GM23338 (cell line): ENCODE measurements at regions not wholly inside any gene's neighbourhood (a gene's known extent, or its start where the extent isn't known, plus 50 kb on each side); places are given as distances from the start of the nearest gene placed in this dataset.

Source experiments
- ATAC-seq: fragments of 200-7000 bp; cut with Tn5 transposase; 3 replicates; pipeline ENCODE4 v1.9.1; 2020
- DNase-seq: peaks from one replicate; pipeline ENCODE4 v3.0.0-alpha.2; 2015; ENCODE audit warnings: low spot score
- H2AFZ ChIP-seq: fragments of 200-600 bp; sonication (generic); 2 replicates; pipeline ENCODE4 v1.8.0; 2016; ENCODE audit warnings: antibody characterized with exemption, mild to moderate bottlenecking, moderate library complexity
- H3F3A ChIP-seq: fragments of 200-600 bp; sonication (generic); replicated peaks from 2 replicates; pipeline ENCODE4 v1.8.0; 2017; ENCODE audit warnings: antibody characterized with exemption, mixed run types, low read depth
- H3K27ac ChIP-seq: fragments of 200-600 bp; sonication (generic); 2 replicates; pipeline ENCODE4 v1.6.1; 2016; ENCODE audit warnings: low read depth
- H3K27me3 ChIP-seq: fragments of 200-600 bp; sonication (generic); 2 replicates; pipeline ENCODE4 v1.8.0; 2016; ENCODE audit warnings: mild to moderate bottlenecking, mixed run types, moderate library complexity; ENCODE audit not compliant: insufficient read depth
- H3K36me3 ChIP-seq: fragments of 200-600 bp; sonication (generic); 2 replicates; pipeline ENCODE4 v1.8.0; 2016; ENCODE audit warnings: mild to moderate bottlenecking; ENCODE audit not compliant: insufficient read depth
- H3K4me1 ChIP-seq: fragments of 200-600 bp; sonication (generic); 2 replicates; pipeline ENCODE4 v1.8.0; 2016; ENCODE audit warnings: mild to moderate bottlenecking, moderate library complexity; ENCODE audit not compliant: insufficient read depth
- H3K4me2 ChIP-seq: fragments of 200-600 bp; sonication (generic); 2 replicates; pipeline ENCODE4 v1.7.1; 2017; ENCODE audit warnings: mixed run types
- H3K4me3 ChIP-seq: fragments of 200-600 bp; sonication (generic); 2 replicates; pipeline ENCODE4 v1.6.1; 2016; ENCODE audit warnings: mixed run types
- H3K79me2 ChIP-seq: fragments of 200-600 bp; sonication (generic); replicated peaks from 2 replicates; pipeline ENCODE4 v1.8.0; 2017; ENCODE audit warnings: mild to moderate bottlenecking; ENCODE audit not compliant: insufficient read depth
- H3K9me2 ChIP-seq: fragments of 200-600 bp; sonication (generic); 2 replicates; pipeline ENCODE4 v1.8.0; 2017; ENCODE audit not compliant: insufficient read depth
- H4K20me1 ChIP-seq: fragments of 200-600 bp; sonication (generic); replicated peaks from 2 replicates; pipeline ENCODE4 v1.8.0; 2017; ENCODE audit warnings: mild to moderate bottlenecking; ENCODE audit not compliant: insufficient read depth
- H3K27ac Mint-ChIP-seq: 2 replicates; pipeline ENCODE4 v1.8.0; 2020; ENCODE audit warnings: inconsistent platforms, mild to moderate bottlenecking, moderate library complexity, mixed read lengths
- H3K27me3 Mint-ChIP-seq: 3 replicates; pipeline ENCODE4 v1.8.0; 2022; ENCODE audit warnings: low read depth, mild to moderate bottlenecking, moderate library complexity, mixed read lengths, inconsistent platforms; ENCODE audit not compliant: insufficient read depth, poor library complexity
- H3K36me3 Mint-ChIP-seq: 3 replicates; pipeline ENCODE4 v1.8.0; 2021; ENCODE audit warnings: low read depth, mild to moderate bottlenecking, inconsistent platforms, moderate library complexity, mixed read lengths
- H3K4me1 Mint-ChIP-seq: 3 replicates; pipeline ENCODE4 v1.8.0; 2020; ENCODE audit warnings: mild to moderate bottlenecking, inconsistent platforms, mixed read lengths
- H3K4me3 Mint-ChIP-seq: 3 replicates; pipeline ENCODE4 v1.8.0; 2021; ENCODE audit warnings: moderate library complexity, mild to moderate bottlenecking, inconsistent platforms, mixed read lengths
- H3K9me3 Mint-ChIP-seq: 3 replicates; pipeline ENCODE4 v1.8.0; 2020; ENCODE audit warnings: moderate library complexity, mild to moderate bottlenecking, inconsistent platforms, mixed read lengths
- CREB1 ChIP-seq: fragments of 250-450 bp; sonication (Bioruptor Pico); IDR thresholded peaks from 2 replicates; pipeline ENCODE4 v1.5.0; 2020; ENCODE audit warnings: low read depth, mild to moderate bottlenecking, moderate library complexity
- CTCF ChIP-seq, 2 experiments: fragments of 200-600 bp in 1 of 2; sonication (generic) in 1 of 2; conservative IDR thresholded peaks; 2 replicates each; pipeline versions ENCODE4 v1.5.1 to v1.6.1; 2016 to 2017; ENCODE audit warnings: antibody characterized with exemption in 2 of 2, low read depth in 2 of 2, mild to moderate bottlenecking in 2 of 2, moderate library complexity in 1 of 2
- ETS1 ChIP-seq: IDR thresholded peaks from 2 replicates; pipeline ENCODE4 v1.6.1; 2016; ENCODE audit warnings: antibody characterized with exemption
- EZH2 ChIP-seq: fragments of 200-600 bp; sonication (generic); IDR thresholded peaks from one replicate; pipeline ENCODE4 v1.8.0; 2017; ENCODE audit warnings: antibody characterized with exemption, mild to moderate bottlenecking, low read depth; ENCODE audit not compliant: unreplicated experiment
- EZH2phosphoT487 ChIP-seq: fragments of 200-600 bp; sonication (generic); IDR thresholded peaks from one replicate; pipeline ENCODE4 v1.8.1; 2018; ENCODE audit warnings: antibody characterized with exemption; ENCODE audit not compliant: unreplicated experiment
- JUNB ChIP-seq: IDR thresholded peaks from one replicate; pipeline ENCODE4 v1.6.1; 2016; ENCODE audit warnings: antibody characterized with exemption; ENCODE audit not compliant: unreplicated experiment
- NANOG ChIP-seq: IDR thresholded peaks from 2 replicates; pipeline ENCODE4 v1.6.1; 2016; ENCODE audit warnings: antibody characterized with exemption, borderline replicate concordance
- POLR2AphosphoS5 ChIP-seq: IDR thresholded peaks from 2 replicates; pipeline ENCODE4 v1.6.1; 2016; ENCODE audit warnings: antibody characterized with exemption, low read depth
- STAT1 ChIP-seq: IDR thresholded peaks from one replicate; pipeline ENCODE4 v1.6.1; 2016; ENCODE audit warnings: antibody characterized with exemption; ENCODE audit not compliant: unreplicated experiment
- ZNF114 ChIP-seq: fragments of 250-450 bp; sonication (Bioruptor Pico); IDR thresholded peaks from 2 replicates; pipeline ENCODE4 v1.5.0; 2020; ENCODE audit warnings: mild to moderate bottlenecking, moderate library complexity
- ZNF331 ChIP-seq: fragments of 250-450 bp; sonication (Bioruptor Pico); IDR thresholded peaks from 2 replicates; pipeline ENCODE4 v1.5.0; 2020; ENCODE audit warnings: low read depth, mild to moderate bottlenecking, moderate library complexity
- ZNF462 ChIP-seq: fragments of 250-450 bp; sonication (Bioruptor Pico); IDR thresholded peaks from 2 replicates; pipeline ENCODE4 v1.5.0; 2020; ENCODE audit warnings: mild to moderate bottlenecking, moderate library complexity

- TF ChIP-seq ZNF462 (CRISPR knock-in tag) (no peak), NANOG (no peak), POLR2AphosphoS5 (no peak), CREB1 (no peak), EZH2phosphoT487 (no peak), ETS1 (no peak)
Measured at GRCh38 chr14:31971612-31972011, 105.5 kb upstream of the ARHGAP5 start (continued).

- H3K27me3 Mint-ChIP-seq: peaks cover 3% of the 10 kb centered on the region
- H3K9me2 ChIP-seq: 0 out of 2 replicates have a peak, but pooled peaks cover 7% of the 10 kb centered on the region
- H3K27me3 ChIP-seq: no peaks in the 10 kb centered on the region
- H3K4me2 ChIP-seq: no peak overlapping the region
- DNase-seq (no peak), ATAC-seq (no peak)
- no peak overlapping the region for H3K27ac ChIP-seq
- no peak overlapping the region for H2AFZ ChIP-seq
- H3K4me1 ChIP-seq: no peaks in the 10 kb centered on the region
- H3F3A ChIP-seq: no peaks in the 10 kb centered on the region
- peaks cover 59% of the 10 kb centered on the region for H3K9me3 Mint-ChIP-seq
- no peak overlapping the region for H3K4me3 ChIP-seq
- H3K4me1 Mint-ChIP-seq: no peaks in the 10 kb centered on the region
- no peaks in the 10 kb centered on the region for H3K79me2 ChIP-seq
- H3K36me3 ChIP-seq: no peaks in the 10 kb centered on the region; the same call in 1 of the 2 replicates
- H4K20me1 ChIP-seq: no peaks in the 10 kb centered on the region
- no peak overlapping the region for H3K4me3 Mint-ChIP-seq
- H3K27ac Mint-ChIP-seq: no peak overlapping the region
- peaks cover 32% of the 10 kb centered on the region for H3K36me3 Mint-ChIP-seq
- TF ChIP-seq JUNB: no peak
- no peak for TF ChIP-seq ZNF114
- TF ChIP-seq EZH2: no peak
- no peak for TF ChIP-seq ETS1
- TF ChIP-seq STAT1: no peak
- TF ChIP-seq CTCF (conservative IDR thresholded peaks at IDR 0.05; ENCODE audit: low read depth in 2 of 2): no peak
- TF ChIP-seq ZNF331: no peak
- no peak for TF ChIP-seq NANOG
Measured at GRCh38 chr14:31977001-31977556, 100.0 kb upstream of the ARHGAP5 start.
